ENCODE measurements at regions not wholly inside any gene's neighbourhood (a gene's known extent, or its start where the extent isn't known, plus 50 kb on each side); places are given as distances from the start of the nearest gene placed in this dataset.

DNA sequence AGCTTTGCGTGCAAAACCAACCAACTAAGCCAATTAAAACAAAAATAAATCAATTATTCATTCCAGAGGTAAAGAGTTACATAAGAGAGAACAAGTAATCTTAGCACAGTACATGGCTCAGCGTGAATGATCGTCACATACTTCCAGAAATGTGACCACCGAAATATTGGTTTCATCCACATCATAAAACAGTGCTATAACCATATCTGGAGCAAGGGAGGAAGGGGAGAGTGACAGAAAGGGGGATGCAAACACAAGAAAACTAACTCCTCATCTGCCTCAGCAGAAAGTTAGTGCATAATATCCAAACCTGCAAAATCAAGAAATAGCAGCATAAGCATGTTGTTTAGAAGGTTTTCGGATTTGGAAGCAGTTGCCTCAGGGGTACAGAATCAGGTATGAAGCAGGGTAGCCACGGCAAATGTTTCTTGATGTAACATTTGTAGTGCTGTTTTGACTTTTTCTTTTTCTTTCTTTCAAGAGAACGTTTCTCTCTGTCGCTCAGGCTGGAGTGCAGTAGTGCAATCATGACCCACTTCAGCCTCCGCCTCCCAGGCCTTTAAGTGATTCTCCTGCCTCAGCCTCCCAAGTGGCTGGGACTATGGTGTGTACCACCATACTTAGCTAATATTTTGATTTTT is 93.9 kb upstream of the EGLN3 start:
- DNase-seq (ENCODE audit: low spot score), result no peak
- FAIRE-seq, result no peak

DNA sequence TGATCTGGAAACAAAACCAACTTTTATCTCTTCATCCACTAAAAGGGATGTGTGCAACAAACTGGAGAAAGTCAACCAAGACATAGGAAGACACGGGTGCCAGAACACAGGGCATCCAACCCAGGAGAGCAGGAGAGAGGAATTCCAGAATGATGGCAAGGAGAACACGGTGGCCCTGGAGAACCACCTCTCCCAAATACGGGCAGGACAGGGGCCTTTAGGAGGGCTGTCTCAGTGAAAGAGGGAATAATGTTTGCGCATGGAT is 93.4 kb upstream of the EGLN3 start:
- no peak for DNase-seq (ENCODE audit: low spot score)
- no peak for FAIRE-seq

DNA sequence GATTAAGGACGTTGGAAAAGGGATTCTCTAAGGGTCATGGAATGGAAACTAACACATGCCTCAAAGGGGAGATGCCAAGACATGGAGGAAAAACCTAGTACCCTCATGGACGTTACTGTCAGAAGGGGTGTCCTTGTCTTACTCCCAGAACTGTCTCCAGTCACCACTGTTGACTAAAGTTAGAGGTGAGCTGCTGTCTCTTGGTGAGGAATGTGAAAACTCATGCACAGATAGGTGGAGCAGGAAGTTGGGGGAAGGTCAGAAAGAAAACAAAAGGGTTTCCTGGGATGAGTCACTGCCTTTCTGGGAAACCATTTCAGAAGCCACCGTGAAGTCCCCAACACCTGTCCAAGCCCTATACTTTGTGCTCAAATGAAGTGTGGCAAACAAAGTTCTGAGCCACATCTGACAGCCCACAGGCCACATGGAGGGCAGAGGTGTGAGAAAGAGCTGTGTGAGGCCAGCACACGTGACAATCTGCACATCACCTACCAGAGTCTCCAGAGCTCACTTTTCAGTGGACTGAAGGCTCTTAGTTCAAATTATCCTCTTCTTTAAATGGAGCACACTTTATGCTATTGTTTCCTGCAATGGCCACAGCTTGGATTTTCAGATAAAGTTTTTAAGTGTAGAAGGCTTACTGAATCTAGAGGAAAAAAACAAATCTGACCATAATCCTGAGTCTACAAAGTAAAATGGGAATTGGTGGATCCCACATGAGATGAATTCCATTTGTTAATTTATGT is 92.9 kb upstream of the EGLN3 start:
- peak; percentile 73 for FAIRE-seq

DNA sequence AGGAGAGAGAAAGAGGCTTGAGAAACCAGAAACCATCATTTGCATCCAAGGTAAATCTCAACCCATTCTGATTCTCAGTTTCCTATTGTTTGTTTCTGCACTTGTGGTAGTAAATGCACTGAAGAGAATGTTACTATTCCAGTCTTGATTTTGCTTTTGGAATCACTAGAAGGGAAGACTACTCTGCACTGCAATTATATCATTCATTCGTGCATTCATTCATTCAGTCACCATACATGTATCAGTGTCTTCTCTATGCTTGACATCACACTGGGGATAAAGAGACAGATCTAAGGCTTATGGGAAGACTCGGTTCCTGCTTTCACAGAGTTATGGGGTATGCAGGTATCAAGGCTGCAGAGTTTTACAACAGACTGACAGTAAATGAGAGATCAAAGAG is 90.3 kb upstream of the EGLN3 start:
- FAIRE-seq, result no peak
- no peak for DNase-seq (ENCODE audit: low spot score)

More for the DNA sequence above, 92.9 kb upstream of the EGLN3 start:
- DNase-seq (ENCODE audit: low spot score), result peak; percentile 70

DNA sequence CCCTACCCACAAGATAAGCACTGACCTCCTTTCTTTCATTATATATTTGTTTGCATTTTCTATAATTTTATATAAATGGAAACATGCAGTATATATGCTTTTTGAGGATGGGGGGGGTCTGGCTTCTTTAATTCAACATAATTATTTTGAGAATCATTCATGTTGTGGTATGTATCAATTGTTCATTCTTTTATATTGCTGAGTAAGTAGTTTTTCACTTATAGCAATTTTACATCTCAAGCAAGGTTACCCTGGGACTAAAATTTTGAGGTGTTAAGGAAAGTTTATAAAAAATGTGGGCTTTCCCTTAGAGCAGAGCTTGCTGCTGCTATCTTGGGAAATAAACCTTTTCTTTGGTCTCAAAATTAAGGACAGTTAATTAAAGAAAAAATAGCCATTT is 89.9 kb upstream of the EGLN3 start:
- FAIRE-seq (no peak), DNase-seq (ENCODE audit: low spot score) (no peak)

DNA sequence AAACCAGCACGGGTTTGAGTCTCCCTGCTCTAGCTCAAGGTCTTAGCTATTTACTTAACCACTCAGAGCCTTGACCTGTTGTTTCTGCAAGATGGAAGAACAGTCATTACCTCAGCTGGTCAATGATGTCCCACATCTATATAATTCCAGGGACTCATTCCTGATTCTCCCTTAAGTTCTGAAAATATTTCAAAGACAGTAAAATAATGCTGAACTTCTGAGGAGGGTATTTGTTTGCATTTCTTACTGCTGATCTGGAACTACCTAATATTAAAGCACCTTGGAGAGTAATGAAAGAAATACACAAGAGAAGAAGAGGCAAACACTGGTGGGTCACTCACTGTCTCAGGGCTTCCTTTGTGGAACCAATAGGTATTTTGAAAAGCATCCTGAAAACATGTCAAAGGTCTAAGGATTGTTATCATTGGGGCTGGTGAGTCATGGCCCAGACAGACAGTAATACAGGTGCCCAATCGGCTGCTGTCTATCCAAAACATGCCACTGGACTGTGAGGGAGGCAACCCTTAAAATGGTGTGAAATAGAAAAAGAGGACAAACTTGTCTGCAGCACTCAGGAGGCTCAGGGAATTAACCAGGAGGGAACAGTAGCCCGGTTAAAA is 88.7 kb upstream of the EGLN3 start:
- no peak for FAIRE-seq
- DNase-seq (ENCODE audit: low spot score), result no peak

DNA sequence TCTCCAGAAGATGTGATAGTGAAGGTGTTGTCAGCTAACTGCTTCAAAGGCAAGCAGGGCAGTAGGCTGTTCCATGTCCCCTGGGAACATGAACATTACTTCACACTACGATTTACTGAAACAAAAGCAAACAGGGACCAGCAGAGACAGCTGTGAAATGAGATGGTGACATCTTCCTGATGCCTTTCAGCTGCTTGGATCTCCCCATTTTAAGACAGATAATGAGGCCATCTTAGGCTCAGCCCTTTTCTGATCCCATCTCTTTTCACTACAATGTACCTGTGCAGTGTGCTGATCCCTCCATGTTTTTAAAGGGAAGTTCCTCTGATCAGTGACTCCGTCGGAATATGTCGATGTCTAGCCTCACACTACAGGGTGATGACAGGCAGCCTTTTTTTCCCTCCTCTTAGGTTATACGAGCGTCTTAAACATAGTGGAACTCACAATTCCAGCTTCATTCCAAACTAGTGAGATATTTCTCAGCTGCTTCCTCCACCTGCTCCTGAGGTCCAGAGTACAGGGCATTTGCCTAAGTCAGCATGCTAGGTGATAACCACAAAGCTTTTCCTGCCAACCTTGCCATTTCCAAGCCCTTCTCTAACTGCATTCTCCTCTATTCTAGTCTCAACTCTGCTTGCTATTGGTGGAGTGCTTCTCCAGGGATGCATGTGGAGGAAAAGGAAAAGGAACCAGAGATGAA is 87.6 kb upstream of the EGLN3 start:
- FAIRE-seq, result no peak

DNA sequence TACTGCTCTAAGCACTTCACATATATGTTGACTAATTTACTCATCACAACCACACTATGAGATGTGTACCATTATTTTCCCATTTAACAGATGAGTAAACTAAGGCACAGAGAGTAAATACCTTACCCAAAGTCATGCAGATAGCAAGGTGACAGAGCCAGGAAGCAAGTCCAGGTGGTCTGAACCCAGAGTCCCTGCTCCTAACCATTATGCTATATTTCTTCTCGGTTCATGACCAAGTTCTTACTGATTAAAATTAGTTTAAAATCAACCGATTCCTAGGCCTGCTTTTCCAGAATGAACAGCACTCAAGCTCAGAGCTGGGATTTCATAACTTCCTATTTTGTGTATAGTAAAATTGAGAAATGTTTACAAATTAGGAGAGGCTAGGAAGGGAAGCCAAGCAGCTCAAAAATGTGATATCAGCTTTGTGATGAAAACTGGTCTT is 85.5 kb upstream of the EGLN3 start:
- FAIRE-seq, result no peak
- DNase-seq (ENCODE audit: low spot score), result no peak

More for the DNA sequence above, 87.6 kb upstream of the EGLN3 start:
- DNase-seq (ENCODE audit: low spot score), result peak; percentile 32

DNA sequence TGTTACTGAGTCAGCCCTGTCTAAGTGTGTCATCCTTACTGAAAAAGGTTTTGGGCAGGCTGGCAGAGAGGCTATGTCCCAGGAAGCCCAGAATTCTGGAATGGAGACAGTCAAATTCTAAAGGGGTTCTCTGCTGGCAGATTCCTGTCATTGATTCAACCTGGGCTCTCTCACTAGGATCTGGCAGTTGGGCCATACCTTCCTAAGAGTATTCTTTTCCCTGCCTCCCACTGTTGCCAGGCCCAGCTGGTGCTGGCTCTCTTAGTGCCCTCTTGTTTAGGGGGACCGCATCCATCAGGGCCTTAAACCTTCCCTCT is 85.0 kb upstream of the EGLN3 start:
- no peak for DNase-seq (ENCODE audit: low spot score)
- no peak for FAIRE-seq

DNA sequence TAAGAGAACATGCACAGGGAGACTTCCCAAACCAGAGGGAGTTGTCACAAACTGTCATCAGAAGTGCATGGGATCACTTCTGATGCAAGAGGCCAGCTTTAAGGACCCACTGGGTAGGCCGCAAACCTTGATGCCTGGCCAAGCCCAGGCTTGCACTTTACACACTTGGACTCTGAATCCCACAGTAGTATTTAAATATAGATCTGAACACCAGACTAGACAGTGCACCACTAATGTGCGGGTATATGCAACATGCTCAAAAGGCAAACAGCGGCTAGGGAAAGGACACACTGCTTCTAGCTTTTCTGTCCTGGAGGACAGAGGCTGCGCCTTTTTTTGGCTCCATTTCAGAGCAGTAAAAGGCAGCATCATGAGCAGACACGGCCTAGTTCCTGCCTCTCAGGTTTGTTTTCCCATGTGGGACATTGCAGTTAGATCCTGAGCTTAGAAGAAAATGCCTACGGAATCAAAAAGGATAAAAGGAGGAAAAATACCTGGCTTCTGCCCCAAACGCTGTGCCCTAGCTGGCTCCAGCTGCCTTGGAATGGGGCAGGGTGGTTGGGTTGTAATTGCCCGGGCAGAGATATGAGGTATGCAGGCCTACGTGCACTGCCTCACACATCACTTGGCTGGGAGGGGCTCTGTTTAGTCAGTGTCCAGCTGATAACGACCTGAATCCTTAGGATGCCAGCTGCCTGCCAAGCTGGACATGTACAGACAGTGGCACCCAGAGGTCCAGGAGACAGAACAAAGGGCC is 84.5 kb upstream of the EGLN3 start:
- DNase-seq (ENCODE audit: low spot score) (peak; percentile 81), FAIRE-seq (peak; percentile 62)

DNA sequence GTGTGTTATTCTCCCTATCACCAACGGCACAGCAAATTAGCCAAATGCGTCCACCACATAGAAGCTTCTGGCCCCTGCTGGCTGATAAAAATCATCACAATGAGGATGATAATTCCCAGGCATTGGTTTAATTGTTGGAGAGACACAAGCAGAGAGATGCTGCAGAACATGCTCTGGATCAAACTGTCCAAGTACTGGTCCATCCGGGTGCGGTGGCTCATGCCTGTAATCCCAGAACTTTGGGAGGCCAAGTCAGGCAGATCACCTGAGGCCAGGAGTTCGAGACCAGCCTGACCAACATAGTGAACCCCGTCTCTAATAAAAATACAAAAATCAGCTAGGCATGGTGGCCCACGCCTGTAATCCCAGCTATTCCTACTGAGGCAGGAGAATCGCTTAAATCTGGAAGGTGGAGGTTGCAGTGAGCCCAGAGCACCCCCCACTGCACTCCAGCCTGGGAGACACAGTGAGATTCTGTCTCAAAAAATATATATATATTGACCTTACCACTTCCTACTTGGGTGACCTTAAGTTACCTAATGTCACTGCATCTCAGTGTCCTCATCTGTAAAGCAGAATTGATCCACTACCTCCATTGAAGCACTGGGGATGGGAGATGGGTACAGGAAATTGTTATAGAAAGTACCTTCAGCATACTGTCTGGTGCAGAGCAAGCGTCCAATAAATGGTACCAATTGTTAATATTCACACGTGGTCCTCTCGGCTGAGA is 83.7 kb upstream of the EGLN3 start:
- DNase-seq (ENCODE audit: low spot score) (no peak), FAIRE-seq (no peak)

DNA sequence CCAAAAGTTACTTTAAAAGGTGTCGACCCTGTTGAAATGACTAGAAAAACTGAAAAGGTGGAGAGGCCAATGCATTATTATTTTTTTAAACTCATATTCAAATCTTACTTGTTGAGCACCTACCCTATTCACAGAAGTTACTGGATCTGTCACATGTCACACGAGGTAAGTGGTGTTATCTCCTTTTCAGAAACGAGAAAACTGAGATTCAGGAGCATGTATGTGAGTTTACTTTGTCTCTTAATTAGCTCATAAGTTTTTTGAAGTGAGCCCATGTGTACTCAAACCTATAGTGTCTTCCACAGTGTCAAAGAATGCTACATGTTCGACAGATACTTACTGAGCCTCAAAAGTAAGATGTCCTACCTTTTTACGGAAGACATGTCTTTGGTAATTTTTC is 81.8 kb upstream of the EGLN3 start:
- FAIRE-seq (no peak), DNase-seq (ENCODE audit: low spot score) (no peak)

DNA sequence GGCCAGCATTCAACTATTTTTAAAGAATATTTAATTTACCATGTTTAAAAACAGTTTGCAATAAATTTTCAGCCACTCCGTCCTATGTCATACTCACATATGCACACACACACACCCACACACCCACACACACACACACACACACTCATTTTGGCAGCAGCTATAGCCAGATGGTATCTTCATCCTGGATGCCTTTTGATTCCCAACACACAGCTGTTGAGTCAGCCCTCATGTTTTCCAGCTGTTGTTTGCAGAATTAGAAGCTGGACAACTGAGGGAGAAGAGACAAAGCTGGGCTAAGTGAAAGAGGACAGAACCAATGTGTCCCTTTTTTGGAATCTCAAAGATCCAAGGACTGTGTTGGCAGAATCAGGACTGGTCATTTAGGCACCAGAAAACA is 80.0 kb upstream of the EGLN3 start:
- DNase-seq (ENCODE audit: low spot score) (no peak), FAIRE-seq (no peak)

DNA sequence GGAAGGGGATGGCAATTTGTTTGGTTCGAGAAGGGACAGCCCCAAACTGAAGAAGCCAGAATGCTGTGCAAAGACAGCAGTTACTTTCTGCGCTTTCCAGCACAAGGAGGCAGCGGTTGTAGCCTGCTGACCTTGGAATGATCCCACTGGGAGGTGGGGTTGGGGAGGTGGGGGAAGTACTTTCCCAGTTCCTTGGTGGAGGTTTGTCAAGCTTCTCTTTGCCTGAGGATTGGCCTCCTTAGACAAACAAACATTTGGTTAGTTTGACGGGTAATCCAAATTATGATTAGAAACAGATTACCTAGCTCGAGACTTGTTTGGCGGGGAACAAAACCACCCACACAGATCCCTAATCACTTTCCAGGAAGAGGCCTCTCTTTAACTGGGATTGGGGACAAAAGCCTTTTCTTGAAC is 79.1 kb upstream of the EGLN3 start:
- no peak for FAIRE-seq

DNA sequence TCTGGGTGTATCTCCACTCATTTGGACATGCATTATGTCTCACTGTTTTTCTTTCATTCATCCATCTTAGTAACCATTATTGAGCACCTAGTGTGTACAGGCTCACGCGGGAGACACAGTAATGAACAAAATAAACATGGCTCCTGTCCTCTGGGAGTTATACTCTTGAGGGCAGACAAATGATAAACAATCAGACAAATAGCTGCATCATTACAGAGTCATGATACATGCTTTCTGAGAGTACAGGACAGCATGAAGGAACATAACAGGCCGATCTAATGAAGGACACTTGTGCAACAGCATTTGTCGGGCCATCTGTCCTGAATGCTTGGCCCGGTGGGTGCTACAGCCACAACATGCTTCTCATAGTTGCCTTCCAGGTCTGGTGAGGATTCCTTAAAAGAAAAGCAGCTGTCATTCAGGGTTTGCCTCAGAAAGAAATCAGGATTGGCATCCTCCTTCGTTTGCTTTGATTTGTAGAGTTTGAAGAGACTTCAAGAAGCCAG is 77.2 kb upstream of the EGLN3 start:
- FAIRE-seq, result no peak
- DNase-seq (ENCODE audit: low spot score), result no peak

More for the DNA sequence above, 79.1 kb upstream of the EGLN3 start:
- DNase-seq (ENCODE audit: low spot score), result no peak

DNA sequence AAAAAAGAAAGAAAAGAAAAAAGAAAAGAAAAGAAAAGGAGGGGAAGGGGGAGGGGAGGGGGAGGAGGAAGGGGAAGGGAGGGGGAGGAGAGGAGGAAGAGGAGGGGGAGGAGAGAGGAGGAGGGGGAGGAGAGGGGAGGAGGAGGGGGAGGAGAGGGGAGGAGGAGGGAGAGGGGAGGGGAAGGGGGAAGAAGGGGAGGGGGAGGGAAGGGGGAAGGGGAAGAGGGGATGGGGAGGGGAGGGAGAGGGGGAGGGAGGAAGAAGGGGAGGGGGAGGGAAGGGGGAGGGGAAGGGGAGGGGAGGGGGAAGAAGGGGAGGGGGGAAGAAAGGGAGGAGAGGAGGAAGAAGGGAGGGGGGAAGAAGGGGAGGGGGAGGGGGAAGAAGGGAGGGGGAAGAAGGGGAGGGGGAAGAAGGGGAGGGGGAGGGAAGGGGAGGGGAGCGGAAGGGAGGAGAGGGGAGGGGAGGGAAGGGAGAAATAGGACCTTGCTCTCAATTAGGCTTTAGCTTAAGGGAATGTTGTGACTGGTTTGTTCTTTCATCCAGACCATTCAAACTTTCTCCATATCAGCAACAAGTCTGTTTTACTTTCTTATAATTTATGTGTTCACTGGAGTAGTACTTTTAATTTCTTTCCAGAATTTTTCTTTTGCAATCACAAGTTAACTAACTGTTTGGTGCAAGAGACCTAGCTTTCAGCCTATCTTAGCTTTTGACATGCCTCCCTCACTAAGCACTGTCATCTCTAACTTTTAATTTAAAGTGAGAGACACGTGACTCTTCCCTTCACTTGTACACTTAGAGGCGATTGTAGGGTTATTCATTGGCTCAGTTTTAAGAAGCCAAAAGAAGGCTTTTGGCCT is 76.5 kb upstream of the EGLN3 start:
- no peak for DNase-seq (ENCODE audit: low spot score)
- FAIRE-seq, result no peak

DNA sequence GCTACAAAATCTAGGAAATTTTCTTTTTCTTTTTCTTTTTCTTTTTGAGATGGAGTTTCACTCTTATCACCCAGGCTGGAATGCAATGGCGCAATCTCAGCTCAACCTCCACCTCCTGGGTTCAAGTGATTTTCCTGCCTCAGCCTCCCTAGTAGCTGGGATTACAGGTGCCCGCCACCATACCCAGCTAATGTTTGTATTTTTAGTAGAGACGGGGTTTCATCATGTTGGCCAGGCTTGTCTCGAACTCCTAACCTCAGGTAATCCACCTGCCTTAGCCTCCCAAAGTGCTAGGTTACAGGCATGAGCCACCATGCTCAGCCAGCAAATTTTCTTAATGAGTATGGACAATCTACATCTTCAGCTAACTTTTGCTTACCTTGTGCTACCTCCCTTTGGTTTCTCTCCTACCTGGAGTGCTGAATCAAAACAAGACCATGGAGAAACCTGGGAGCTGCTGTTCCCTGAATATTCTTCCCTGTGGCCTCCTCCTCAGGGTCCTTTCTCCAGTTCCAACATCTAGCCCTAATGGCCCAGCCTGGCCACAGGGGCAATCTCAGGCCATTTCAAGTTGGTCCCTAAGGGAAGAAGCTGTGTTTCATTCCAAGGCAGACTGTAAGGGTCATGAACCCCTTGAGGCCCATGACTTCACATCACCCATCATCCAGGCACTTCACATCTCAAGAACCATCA is 74.6 kb upstream of the EGLN3 start:
- no peak for FAIRE-seq
- DNase-seq (ENCODE audit: low spot score), result no peak

DNA sequence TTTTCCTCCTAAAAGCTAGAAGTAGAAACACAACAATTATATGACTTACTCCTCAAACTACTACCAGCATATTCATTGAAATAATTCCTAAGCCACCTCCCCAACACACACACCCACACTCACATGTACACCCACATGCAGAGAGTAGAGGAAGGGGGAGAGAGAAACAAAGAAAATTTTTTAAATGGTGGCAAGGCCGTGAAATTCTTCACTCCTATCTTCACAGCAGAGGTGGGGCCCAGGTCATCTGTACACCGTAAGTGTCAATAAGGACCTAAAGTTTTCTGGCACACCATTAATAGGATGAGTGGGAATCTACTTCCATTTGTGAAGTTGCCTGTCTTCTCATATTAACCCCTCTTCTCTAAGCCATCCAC is 73.9 kb upstream of the EGLN3 start:
- no peak for FAIRE-seq
- DNase-seq (ENCODE audit: low spot score), result no peak
